GM12874 (cell line): ENCODE measurements at regions not wholly inside any gene's neighbourhood (a gene's known extent, or its start where the extent isn't known, plus 50 kb on each side); places are given as distances from the start of the nearest gene placed in this dataset.

Source experiments
- TF ChIP-seq, protein P1 (sequence below): IDR thresholded peaks from 2 replicates; pipeline ENCODE4 v1.5.1; 2011; ENCODE audit warnings: low read depth, mild to moderate bottlenecking, control low read depth, low read length, moderate library complexity; ENCODE audit not compliant: insufficient read depth

DNA sequence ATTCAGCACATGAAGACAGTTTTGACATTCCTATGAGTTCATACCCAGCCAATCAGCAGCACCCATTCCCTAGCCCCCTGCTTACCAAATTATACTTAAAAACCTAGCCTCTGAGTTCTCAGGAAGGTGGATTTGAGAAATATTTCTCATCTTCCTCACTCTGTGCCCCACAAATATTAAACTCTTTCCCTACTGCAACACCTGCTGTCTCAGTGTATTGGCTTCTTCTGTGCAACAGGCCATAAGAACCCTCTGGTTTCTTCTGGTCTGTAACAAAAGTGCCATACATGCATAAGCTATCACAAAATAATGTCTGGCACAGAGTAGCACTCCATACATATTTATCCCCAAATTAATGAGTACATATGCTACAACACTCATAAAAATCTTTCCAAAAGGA is 387.4 kb upstream of the CAMK1G start:
- TF ChIP-seq, protein P1, sequence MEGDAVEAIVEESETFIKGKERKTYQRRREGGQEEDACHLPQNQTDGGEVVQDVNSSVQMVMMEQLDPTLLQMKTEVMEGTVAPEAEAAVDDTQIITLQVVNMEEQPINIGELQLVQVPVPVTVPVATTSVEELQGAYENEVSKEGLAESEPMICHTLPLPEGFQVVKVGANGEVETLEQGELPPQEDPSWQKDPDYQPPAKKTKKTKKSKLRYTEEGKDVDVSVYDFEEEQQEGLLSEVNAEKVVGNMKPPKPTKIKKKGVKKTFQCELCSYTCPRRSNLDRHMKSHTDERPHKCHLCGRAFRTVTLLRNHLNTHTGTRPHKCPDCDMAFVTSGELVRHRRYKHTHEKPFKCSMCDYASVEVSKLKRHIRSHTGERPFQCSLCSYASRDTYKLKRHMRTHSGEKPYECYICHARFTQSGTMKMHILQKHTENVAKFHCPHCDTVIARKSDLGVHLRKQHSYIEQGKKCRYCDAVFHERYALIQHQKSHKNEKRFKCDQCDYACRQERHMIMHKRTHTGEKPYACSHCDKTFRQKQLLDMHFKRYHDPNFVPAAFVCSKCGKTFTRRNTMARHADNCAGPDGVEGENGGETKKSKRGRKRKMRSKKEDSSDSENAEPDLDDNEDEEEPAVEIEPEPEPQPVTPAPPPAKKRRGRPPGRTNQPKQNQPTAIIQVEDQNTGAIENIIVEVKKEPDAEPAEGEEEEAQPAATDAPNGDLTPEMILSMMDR, result no peak

DNA sequence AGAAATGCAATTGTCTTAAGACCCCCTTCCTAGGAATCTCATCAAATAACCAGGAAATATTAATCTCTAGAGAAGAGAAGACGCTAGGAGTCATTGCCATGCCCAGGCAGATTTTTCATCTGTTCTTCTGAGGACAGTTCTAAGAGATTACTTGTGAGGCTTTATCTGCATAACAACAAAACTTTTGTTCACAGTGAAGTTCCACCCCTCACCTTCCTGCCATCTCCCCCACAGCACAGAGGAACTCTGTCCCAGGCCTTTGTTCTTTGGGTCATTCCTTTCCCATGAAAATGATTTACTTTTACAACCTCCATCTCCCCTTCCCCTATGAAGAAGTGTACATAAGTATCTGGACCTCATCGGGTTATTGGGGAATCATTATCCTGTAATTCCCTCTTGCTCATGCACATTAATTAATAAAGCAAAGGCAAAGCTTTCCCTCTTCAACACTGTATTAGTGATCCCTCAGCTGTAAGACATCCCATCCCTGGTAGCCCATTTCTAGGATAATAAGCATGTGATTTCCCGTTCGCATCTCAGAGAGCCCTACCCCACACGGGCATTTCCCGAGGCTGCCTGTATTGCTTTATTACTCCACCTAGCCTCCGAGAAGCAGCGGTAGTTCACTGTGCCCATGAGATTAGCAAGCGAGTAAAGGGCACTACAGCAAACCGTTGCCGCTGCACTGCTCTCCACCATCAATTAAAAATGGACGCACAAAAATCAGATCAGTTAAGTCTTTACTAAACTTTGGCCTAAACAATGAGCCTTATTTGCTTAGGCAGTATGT is 384.4 kb upstream of the CAMK1G start:
- TF ChIP-seq, protein P1, result no peak

DNA sequence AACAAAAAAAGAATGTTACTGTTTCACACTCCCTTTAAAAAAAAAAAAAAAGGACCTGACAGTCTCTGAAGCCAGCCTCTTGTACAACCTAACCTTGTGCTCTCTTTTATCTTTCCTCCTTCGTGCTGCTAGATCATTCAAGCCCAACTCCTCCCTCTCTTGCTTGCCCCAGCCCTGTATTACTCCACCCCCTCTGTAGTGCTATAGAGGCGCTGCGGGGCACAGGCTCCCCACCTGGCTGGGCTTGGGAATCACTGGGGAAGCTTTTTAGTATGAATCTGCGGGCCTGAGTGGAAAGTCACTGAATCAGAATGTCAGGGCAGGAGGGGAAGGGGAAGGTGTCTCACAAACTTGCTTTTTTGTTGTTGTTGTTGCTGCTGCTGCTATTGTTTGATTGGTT is 383.7 kb upstream of the CAMK1G start:
- TF ChIP-seq, protein P1, result no peak

DNA sequence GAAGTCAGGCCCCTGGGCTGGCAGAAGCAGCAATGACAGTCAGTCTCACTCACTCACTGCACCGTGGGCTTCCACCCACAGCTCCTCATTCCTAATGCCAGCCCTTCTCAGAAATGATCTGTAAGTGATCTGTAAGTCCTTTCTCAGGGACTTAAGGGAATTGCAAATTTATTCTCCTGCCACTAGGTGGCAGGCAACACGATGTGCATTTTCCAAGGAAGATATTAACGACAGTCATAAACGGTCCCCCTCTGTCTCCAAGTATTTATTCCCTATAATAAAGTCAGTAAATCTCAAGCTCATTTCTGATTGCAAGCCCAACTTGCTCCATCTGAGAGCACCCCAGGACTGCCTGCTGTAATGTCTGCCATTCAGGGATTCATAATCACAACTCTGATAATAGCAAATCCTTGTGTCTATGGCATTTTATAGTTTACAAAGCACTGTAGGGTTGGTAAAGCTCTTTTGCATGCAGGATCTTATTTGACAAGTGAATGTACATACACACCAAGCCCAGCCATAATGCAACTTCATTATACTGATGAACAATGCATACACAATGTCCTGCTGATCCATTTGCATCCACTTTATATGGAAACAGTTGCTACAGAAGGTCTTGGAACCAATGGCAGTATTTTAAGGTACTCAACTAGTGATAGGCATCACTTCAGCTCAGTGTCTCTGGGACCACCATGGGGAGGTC is 380.5 kb upstream of the CAMK1G start:
- TF ChIP-seq, protein P1, result peak; percentile 66

DNA sequence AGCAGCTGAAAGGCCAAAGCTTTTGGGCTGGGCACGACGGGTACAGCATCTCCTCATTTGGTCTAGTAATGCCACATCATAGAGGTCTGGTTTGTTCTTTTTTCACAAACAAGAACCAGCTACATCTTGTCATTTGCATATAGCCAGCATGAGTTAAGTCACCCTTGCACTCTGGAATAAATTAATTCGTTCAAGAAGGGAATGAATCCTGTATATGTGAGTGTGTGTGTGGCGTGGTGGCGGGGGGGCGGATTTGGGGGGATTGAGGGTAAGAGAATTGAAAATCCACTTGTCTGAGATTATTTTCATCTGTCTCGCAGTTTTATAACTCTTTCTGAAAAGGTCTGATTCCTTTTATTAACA is 380.0 kb upstream of the CAMK1G start:
- TF ChIP-seq, protein P1, result no peak

DNA sequence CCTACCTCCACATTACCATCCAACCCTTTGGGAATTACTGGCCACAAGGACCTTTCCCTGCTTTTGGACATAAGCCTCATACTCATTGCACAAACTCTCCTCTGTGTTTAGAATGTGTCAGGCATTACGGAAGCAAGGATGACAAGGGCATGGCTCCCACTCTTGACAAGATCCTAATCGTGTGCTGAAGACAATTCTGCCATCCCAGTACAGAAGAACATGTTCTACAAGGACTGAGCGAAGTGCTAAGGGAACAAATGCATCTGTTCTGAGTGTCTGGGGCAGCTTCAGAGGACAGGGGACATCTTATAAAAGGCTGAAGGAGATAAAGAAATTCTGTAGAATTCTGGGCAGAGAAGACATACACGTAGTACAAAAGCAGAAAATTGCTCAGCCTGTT is 378.5 kb upstream of the CAMK1G start:
- TF ChIP-seq, protein P1, result no peak

DNA sequence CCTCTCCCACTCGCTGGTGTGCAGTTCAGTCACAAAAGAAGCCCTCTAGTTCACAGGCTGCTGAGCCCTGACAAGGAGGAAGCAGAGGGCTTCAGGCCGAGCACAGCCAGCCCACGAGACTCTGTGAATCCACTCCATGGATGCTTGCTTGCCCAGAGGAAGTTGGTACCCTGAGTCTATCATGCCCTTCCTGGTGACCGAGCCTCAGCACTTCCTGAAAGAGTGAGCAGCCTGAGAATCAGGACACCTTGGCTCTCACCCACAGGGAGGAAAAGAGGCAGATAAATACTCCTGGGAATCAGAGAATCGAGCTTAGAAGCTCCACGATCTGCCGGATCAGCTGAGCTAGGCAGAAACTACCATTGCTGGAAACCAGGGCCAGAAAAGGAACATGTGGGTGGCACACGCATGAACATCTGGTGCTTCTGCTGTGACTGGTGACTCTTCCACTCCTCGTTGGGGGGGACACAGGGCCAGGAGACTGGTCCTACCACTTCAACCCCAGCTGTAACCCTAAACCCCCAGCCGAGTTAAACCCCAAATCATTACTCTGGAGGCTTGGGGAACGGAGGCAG is 376.3 kb upstream of the CAMK1G start:
- TF ChIP-seq, protein P1, result no peak
